Urinary bladder (tissue), 3 donors: ENCODE measurements at regions not wholly inside any gene's neighbourhood (a gene's known extent, or its start where the extent isn't known, plus 50 kb on each side); places are given as distances from the start of the nearest gene placed in this dataset.
"Not testable (repeated sequence)": the region's sequence is repeated elsewhere in the genome, so short reads cannot be mapped to it uniquely, and the experiment has no call there.

ENCODE experiments used
- DNase-seq: peaks from one replicate; pipeline ENCODE4 v3.0.0-alpha.2; 2015; ENCODE audit errors: extremely low spot score
- H3K27ac ChIP-seq: one replicate; pipeline ENCODE4 v1.5.1; 2013; ENCODE audit warnings: low read depth, mild to moderate bottlenecking, moderate library complexity
- H3K36me3 ChIP-seq: one replicate; pipeline ENCODE4 v1.6.1; 2013; ENCODE audit warnings: mild to moderate bottlenecking, moderate library complexity; ENCODE audit not compliant: insufficient read depth
- H3K4me1 ChIP-seq: one replicate; pipeline ENCODE4 v1.6.1; 2013; ENCODE audit warnings: mild to moderate bottlenecking, moderate library complexity; ENCODE audit not compliant: insufficient read depth
- H3K4me3 ChIP-seq: one replicate; pipeline ENCODE4 v1.5.1; 2013; ENCODE audit warnings: low read depth, low read length
- WGBS: extraction: QIAGEN DNeasy Blood & Tissue Kit; methylation state at CpG from one replicate; pipeline ENCODE4 v1.1.7; 2013; 5-methylcytosine and 5-hydroxymethylcytosine counted together
- donor health status: healthy with polysubstance abuse.
- donor health status: healthy.

GRCh38 chr5:99636663-99637062 is 707.9 kb upstream of the CHD1 start:
- Histone ChIP-seq H3K36me3 (no peaks in the 10 kb centered on the region), H3K4me3 (no peak overlapping the region), H3K4me1 (no peaks in the 10 kb centered on the region), H3K27ac (no peak overlapping the region)
- DNase-seq = no peak
- 74% methylated on average over 2 of the region's 2 CpGs for WGBS

- no peak for DNase-seq
- WGBS = 63% methylated on average over 12 of the region's 12 CpGs
- no peaks in the 10 kb centered on the region for H3K36me3 ChIP-seq
- no peaks in the 10 kb centered on the region for H3K4me1 ChIP-seq
- no peak overlapping the region for H3K27ac ChIP-seq
- no peak overlapping the region for H3K4me3 ChIP-seq
Measured at GRCh38 chr5:99621772-99622681, 693.2 kb upstream of the CHD1 start.

GRCh38 chr5:99617335-99617734 is 688.5 kb upstream of the CHD1 start:
- no peak for DNase-seq
- WGBS = 92% methylated on average over 8 of the region's 8 CpGs
- no peaks in the 10 kb centered on the region for H3K4me1 ChIP-seq
- no peaks in the 10 kb centered on the region for H3K36me3 ChIP-seq
- H3K4me3 ChIP-seq = no peak overlapping the region
- no peak overlapping the region for H3K27ac ChIP-seq

- 27% methylated on average over 1 of the region's 1 CpG for WGBS
- no peak overlapping the region for H3K4me3 ChIP-seq
- no peaks in the 10 kb centered on the region for H3K4me1 ChIP-seq
- no peaks in the 10 kb centered on the region for H3K36me3 ChIP-seq
- H3K27ac ChIP-seq = no peak overlapping the region
- DNase-seq = no peak
Measured at GRCh38 chr5:99614888-99615287, 686.1 kb upstream of the CHD1 start.

- no peak for DNase-seq
- H3K36me3 ChIP-seq = no peaks in the 10 kb centered on the region
- no peak overlapping the region for H3K4me3 ChIP-seq
- H3K4me1 ChIP-seq = no peaks in the 10 kb centered on the region
- H3K27ac ChIP-seq = no peak overlapping the region
Measured at GRCh38 chr5:99607124-99607523, 678.3 kb upstream of the CHD1 start.

- no peaks in the 10 kb centered on the region for H3K36me3 ChIP-seq
- 97% methylated on average over 3 of the region's 3 CpGs for WGBS
Measured at GRCh38 chr5:99605904-99606303, 677.1 kb upstream of the CHD1 start.

GRCh38 chr5:99600952-99601351 is 672.1 kb upstream of the CHD1 start:
- Histone ChIP-seq H3K4me1 (no peaks in the 10 kb centered on the region), H3K36me3 (no peaks in the 10 kb centered on the region), H3K4me3 (no peak overlapping the region), H3K27ac (no peak overlapping the region)
- DNase-seq = no peak
- 91% methylated on average over 1 of the region's 1 CpG for WGBS

More at GRCh38 chr5:99605904-99606303, 677.1 kb upstream of the CHD1 start:
- no peak overlapping the region for H3K27ac ChIP-seq
- DNase-seq = no peak
- H3K4me1 ChIP-seq = no peaks in the 10 kb centered on the region
- no peak overlapping the region for H3K4me3 ChIP-seq

- no peak overlapping the region for H3K27ac ChIP-seq
- H3K36me3 ChIP-seq = no peaks in the 10 kb centered on the region
- no peak for DNase-seq
- H3K4me1 ChIP-seq = no peaks in the 10 kb centered on the region
- 88% methylated on average over 1 of the region's 1 CpG for WGBS
- no peak overlapping the region for H3K4me3 ChIP-seq
Measured at GRCh38 chr5:99590806-99591205, 662.0 kb upstream of the CHD1 start.

- no peaks in the 10 kb centered on the region for H3K36me3 ChIP-seq
- no peak overlapping the region for H3K27ac ChIP-seq
- WGBS = 97% methylated on average over 1 of the region's 1 CpG
- H3K4me3 ChIP-seq = no peak overlapping the region
- H3K4me1 ChIP-seq = no peaks in the 10 kb centered on the region
- DNase-seq = no peak
Measured at GRCh38 chr5:99589424-99589823, 660.6 kb upstream of the CHD1 start.

GRCh38 chr5:99587983-99588382 is 659.2 kb upstream of the CHD1 start:
- DNase-seq = no peak
- Histone ChIP-seq H3K4me1 (no peaks in the 10 kb centered on the region), H3K27ac (no peak overlapping the region), H3K36me3 (no peaks in the 10 kb centered on the region), H3K4me3 (no peak overlapping the region)
- WGBS = 83% methylated on average over 1 of the region's 1 CpG

GRCh38 chr5:99586878-99587277 is 658.1 kb upstream of the CHD1 start:
- Histone ChIP-seq H3K4me1 (no peaks in the 10 kb centered on the region), H3K36me3 (no peaks in the 10 kb centered on the region), H3K27ac (no peak overlapping the region), H3K4me3 (no peak overlapping the region)
- DNase-seq = no peak

GRCh38 chr5:99581204-99581603 is 652.4 kb upstream of the CHD1 start:
- H3K4me1 ChIP-seq, H3K27ac ChIP-seq, H3K36me3 ChIP-seq, H3K4me3 ChIP-seq, DNase-seq: not testable (repeated sequence)
- WGBS = 76% methylated on average over 3 of the region's 3 CpGs

- WGBS = 90% methylated on average over 15 of the region's 15 CpGs
- not testable (repeated sequence) for DNase-seq, H3K27ac ChIP-seq
Measured at GRCh38 chr5:99562937-99563627, 634.3 kb upstream of the CHD1 start.

GRCh38 chr5:99553211-99553810 is 624.5 kb upstream of the CHD1 start:
- no peak for DNase-seq
- no peak overlapping the region for H3K27ac ChIP-seq
- 69% methylated on average over 1 of the region's 1 CpG for WGBS

More at GRCh38 chr5:99562937-99563627, 634.3 kb upstream of the CHD1 start:
- H3K36me3 ChIP-seq, H3K4me1 ChIP-seq, H3K4me3 ChIP-seq: not testable (repeated sequence)

More at GRCh38 chr5:99553211-99553810, 624.5 kb upstream of the CHD1 start:
- H3K4me3 ChIP-seq = no peak overlapping the region
- no peaks in the 10 kb centered on the region for H3K36me3 ChIP-seq
- H3K4me1 ChIP-seq = no peaks in the 10 kb centered on the region
